ENCODE measurements at regions not wholly inside any gene's neighbourhood (a gene's known extent, or its start where the extent isn't known, plus 50 kb on each side); places are given as distances from the start of the nearest gene placed in this dataset.

GRCh38 chr13:29969286-29969685, 118.9 kb upstream of the UBL3 start:
- TF ChIP-seq, protein P1, sequence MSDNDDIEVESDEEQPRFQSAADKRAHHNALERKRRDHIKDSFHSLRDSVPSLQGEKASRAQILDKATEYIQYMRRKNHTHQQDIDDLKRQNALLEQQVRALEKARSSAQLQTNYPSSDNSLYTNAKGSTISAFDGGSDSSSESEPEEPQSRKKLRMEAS (IDR thresholded peaks at IDR 0.05) = no peak
- TF ChIP-seq CTCF (IDR thresholded peaks at IDR 0.05; ENCODE audit: low read depth, low read length, missing input control) = no peak
- TF ChIP-seq RXRA (IDR thresholded peaks at IDR 0.05) = no peak

All from liver (tissue), 3 donors.